B cell (primary cell): ENCODE measurements at regions not wholly inside any gene's neighbourhood (a gene's known extent, or its start where the extent isn't known, plus 50 kb on each side); places are given as distances from the start of the nearest gene placed in this dataset.

ENCODE experiments used
- CTCF ChIP-seq: fragments of 200-600 bp; IDR thresholded peaks from one replicate; pipeline ENCODE4 v1.8.0; 2022; ENCODE audit warnings: antibody characterized with exemption, mild to moderate bottlenecking
- EZH2 ChIP-seq: IDR thresholded peaks from 2 replicates; pipeline ENCODE4 v1.6.1; 2012; ENCODE audit warnings: borderline replicate concordance, low read depth, mild to moderate bottlenecking, moderate library complexity, low read length; ENCODE audit not compliant: insufficient read depth, poor library complexity, severe bottlenecking

GRCh38 chr1:181424786-181425403 is 58.4 kb upstream of the CACNA1E start:
- TF ChIP-seq CTCF = peak; percentile 78
- no peak for TF ChIP-seq EZH2
